ENCODE measurements at regions not wholly inside any gene's neighbourhood (a gene's known extent, or its start where the extent isn't known, plus 50 kb on each side); places are given as distances from the start of the nearest gene placed in this dataset.

DNA sequence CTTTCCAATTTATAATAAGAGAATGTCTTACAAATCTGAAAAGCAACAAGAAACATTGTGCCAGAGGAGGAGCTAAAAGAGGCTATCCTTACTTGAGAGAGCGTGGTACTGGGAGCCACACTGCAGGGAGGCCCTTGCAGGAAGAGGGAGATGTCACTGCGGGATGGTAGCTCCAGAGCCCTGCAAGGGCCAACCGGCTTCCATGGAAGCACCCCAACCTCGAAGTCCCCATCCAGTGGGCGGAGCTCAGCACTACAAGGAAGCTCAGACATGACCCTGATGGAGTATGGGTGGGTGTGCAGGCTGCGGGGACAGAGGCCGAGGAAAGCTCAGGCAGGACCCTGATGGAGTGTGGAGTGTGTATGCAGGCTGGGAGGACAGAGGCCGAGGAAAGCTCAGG, 57.8 kb upstream of the RPS6KA2 start:
- TF ChIP-seq, protein P1, sequence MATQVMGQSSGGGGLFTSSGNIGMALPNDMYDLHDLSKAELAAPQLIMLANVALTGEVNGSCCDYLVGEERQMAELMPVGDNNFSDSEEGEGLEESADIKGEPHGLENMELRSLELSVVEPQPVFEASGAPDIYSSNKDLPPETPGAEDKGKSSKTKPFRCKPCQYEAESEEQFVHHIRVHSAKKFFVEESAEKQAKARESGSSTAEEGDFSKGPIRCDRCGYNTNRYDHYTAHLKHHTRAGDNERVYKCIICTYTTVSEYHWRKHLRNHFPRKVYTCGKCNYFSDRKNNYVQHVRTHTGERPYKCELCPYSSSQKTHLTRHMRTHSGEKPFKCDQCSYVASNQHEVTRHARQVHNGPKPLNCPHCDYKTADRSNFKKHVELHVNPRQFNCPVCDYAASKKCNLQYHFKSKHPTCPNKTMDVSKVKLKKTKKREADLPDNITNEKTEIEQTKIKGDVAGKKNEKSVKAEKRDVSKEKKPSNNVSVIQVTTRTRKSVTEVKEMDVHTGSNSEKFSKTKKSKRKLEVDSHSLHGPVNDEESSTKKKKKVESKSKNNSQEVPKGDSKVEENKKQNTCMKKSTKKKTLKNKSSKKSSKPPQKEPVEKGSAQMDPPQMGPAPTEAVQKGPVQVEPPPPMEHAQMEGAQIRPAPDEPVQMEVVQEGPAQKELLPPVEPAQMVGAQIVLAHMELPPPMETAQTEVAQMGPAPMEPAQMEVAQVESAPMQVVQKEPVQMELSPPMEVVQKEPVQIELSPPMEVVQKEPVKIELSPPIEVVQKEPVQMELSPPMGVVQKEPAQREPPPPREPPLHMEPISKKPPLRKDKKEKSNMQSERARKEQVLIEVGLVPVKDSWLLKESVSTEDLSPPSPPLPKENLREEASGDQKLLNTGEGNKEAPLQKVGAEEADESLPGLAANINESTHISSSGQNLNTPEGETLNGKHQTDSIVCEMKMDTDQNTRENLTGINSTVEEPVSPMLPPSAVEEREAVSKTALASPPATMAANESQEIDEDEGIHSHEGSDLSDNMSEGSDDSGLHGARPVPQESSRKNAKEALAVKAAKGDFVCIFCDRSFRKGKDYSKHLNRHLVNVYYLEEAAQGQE (IDR thresholded peaks at IDR 0.05; ENCODE audit: insufficient read depth in 1 of 2, low read depth in 2 of 2, low read length in 2 of 2), result no peak
- TF ChIP-seq SIN3A (IDR thresholded peaks at IDR 0.05; ENCODE audit: borderline replicate concordance, insufficient read depth, low read length), result no peak
- no peak for TF ChIP-seq FOXP2 (optimal IDR thresholded peaks at IDR 0.05; ENCODE audit: borderline replicate concordance, extremely low read depth, extremely low read length, insufficient read depth)
- no peak for TF ChIP-seq TAF1 (IDR thresholded peaks at IDR 0.05; ENCODE audit: borderline replicate concordance, insufficient read depth, low read length)
- TF ChIP-seq POLR2AphosphoS5 (IDR thresholded peaks at IDR 0.05; ENCODE audit: low read depth, low read length), result no peak

DNA sequence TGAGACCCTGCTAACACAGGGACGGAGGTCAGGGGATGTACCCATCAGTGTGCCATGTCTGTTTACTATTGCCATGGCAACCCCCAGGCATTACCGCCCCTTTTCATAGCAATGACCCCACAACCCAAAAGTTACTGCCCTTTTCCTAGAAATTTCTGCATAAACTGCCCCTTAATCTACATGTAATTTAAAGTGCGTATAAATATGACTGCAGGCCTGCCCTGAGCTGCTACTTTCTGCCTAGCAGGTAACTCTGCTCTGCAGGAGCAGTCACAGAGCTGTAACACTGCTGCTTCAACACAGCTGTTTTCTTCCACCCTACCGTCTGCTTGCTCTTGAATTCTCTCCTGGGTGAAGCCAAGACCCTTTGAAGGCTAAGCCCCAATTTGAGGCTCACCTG, 57.1 kb upstream of the RPS6KA2 start:
- TF ChIP-seq, protein P1 (IDR thresholded peaks at IDR 0.05; ENCODE audit: insufficient read depth in 1 of 2, low read depth in 2 of 2, low read length in 2 of 2), result no peak
- TF ChIP-seq POLR2AphosphoS5 (IDR thresholded peaks at IDR 0.05; ENCODE audit: low read depth, low read length) (no peak), TAF1 (IDR thresholded peaks at IDR 0.05; ENCODE audit: borderline replicate concordance, insufficient read depth, low read length) (no peak), FOXP2 (optimal IDR thresholded peaks at IDR 0.05; ENCODE audit: borderline replicate concordance, extremely low read depth, extremely low read length, insufficient read depth) (no peak), SIN3A (IDR thresholded peaks at IDR 0.05; ENCODE audit: borderline replicate concordance, insufficient read depth, low read length) (no peak)

DNA sequence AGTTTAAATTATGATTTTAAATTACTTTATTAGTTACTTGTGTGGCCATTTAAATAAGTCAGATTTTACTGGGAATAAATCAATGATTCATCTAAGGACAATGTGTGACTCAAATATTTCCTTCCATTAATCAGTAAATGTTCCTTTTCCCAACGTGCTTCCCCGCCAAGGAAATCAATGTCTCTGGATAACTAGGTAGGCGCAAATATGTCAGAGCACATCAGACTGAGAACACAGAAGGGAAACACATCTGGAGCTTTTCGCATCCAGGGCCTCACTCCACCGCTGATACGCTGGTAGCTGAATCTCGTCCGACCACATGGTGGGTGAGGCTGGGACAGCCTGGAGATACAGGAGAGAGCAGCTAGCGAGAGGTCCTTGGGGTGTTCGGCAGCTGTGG, 56.4 kb upstream of the RPS6KA2 start:
- TF ChIP-seq FOXP2 (optimal IDR thresholded peaks at IDR 0.05; ENCODE audit: borderline replicate concordance, extremely low read depth, extremely low read length, insufficient read depth), result no peak
- TF ChIP-seq TAF1 (IDR thresholded peaks at IDR 0.05; ENCODE audit: borderline replicate concordance, insufficient read depth, low read length), result no peak
- TF ChIP-seq SIN3A (IDR thresholded peaks at IDR 0.05; ENCODE audit: borderline replicate concordance, insufficient read depth, low read length), result no peak
- TF ChIP-seq POLR2AphosphoS5 (IDR thresholded peaks at IDR 0.05; ENCODE audit: low read depth, low read length), result no peak
- TF ChIP-seq, protein P1 (IDR thresholded peaks at IDR 0.05; ENCODE audit: insufficient read depth in 1 of 2, low read depth in 2 of 2, low read length in 2 of 2), result no peak

DNA sequence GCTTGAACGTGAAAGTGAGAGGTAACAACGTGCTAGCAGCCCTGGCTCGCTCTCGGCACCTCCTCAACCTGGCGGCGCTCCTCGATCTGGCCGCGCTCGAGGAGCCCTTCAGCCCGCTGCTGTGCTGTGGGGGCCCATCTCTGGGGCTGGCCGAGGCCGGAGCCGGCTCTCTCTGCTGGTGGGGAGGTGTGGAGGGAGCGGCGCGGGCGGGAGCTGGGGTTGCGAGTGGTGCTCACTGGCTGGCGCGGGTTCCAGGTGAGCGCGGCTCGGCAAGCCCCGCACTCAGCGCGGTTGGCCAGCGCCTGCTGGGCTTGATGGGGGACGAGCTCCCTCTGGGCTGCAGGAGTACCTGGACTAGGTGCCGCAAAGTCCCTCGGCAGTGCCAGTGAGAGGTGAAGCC, 52.5 kb upstream of the RPS6KA2 start:
- TF ChIP-seq SIN3A (IDR thresholded peaks at IDR 0.05; ENCODE audit: borderline replicate concordance, insufficient read depth, low read length) (no peak), POLR2AphosphoS5 (IDR thresholded peaks at IDR 0.05; ENCODE audit: low read depth, low read length) (no peak), FOXP2 (optimal IDR thresholded peaks at IDR 0.05; ENCODE audit: borderline replicate concordance, extremely low read depth, extremely low read length, insufficient read depth) (no peak), TAF1 (IDR thresholded peaks at IDR 0.05; ENCODE audit: borderline replicate concordance, insufficient read depth, low read length) (no peak)
- TF ChIP-seq, protein P1 (IDR thresholded peaks at IDR 0.05; ENCODE audit: insufficient read depth in 1 of 2, low read depth in 2 of 2, low read length in 2 of 2), result no peak

DNA sequence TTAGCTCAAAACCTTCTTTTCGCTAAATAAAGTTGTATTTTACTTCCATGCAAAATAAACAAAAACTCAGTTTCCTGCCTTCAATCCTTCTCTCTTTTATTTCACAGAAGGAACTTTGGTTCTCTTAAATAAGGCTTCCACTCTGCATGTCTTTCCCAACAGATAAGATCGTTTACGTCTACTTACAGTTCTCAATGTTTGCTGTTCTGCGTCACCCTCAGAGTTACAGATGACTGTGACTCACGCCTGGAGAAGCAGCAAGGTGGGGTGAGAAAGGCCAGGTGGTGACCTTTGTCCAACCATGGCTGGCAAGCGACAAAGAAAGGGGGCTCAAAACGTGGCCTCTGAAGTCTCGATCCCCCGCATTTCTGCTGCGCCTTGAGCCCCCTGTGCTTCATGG, 51.4 kb upstream of the RPS6KA2 start:
- TF ChIP-seq, protein P1 (IDR thresholded peaks at IDR 0.05; ENCODE audit: insufficient read depth in 1 of 2, low read depth in 2 of 2, low read length in 2 of 2), result no peak
- TF ChIP-seq SIN3A (IDR thresholded peaks at IDR 0.05; ENCODE audit: borderline replicate concordance, insufficient read depth, low read length), result no peak
- TF ChIP-seq POLR2AphosphoS5 (IDR thresholded peaks at IDR 0.05; ENCODE audit: low read depth, low read length), result no peak
- TF ChIP-seq TAF1 (IDR thresholded peaks at IDR 0.05; ENCODE audit: borderline replicate concordance, insufficient read depth, low read length), result no peak

All from PFSK-1 (cell line).